GM12878 (cell line): ENCODE measurements at regions not wholly inside any gene's neighbourhood (a gene's known extent, or its start where the extent isn't known, plus 50 kb on each side); places are given as distances from the start of the nearest gene placed in this dataset.
"Not testable (repeated sequence)": the region's sequence is repeated elsewhere in the genome, so short reads cannot be mapped to it uniquely, and the experiment has no call there.

Experiments
- ATAC-seq: fragments of 200-7000 bp; cut with Tn5 transposase; 3 replicates; pipeline ENCODE4 v1.9.1; 2020; ENCODE audit warnings: mild to moderate bottlenecking, moderate library complexity
- BruUV-seq: library from RNA; stranded (reverse); fragments of 400-500 nt; replicated peaks from 2 replicates; lab custom pipeline; 2021; lab: Mats Ljungman, UMichigan
- CTCF ChIA-PET: fragments of 300-600 bp; sonication (Branson Sonifier 250); formaldehyde crosslinking; extraction: SDS; loops from one replicate; lab custom pipeline; 2021; ENCODE audit warnings: inconsistent platforms; lab: Yijun Ruan, JAX
- POLR2A ChIA-PET: fragments of 350-600 bp; formaldehyde crosslinking; extraction: SDS; loops from one replicate; lab custom pipeline; 2021; ENCODE audit warnings: inconsistent platforms; lab: Charles Lee
- RAD21 ChIA-PET: fragments of 300-600 bp; sonication (Branson Sonifier 250); formaldehyde crosslinking; loops from one replicate; lab custom pipeline; 2023; ENCODE audit warnings: antibody characterized with exemption; ENCODE audit not compliant: unreplicated experiment; lab: Charles Lee
- SMC1A ChIA-PET: fragments of 300-600 bp; sonication (Branson Sonifier 250); formaldehyde crosslinking; loops from one replicate; lab custom pipeline; 2023; ENCODE audit not compliant: unreplicated experiment, uncharacterized antibody; lab: Charles Lee
- DNase-seq: peaks from one replicate; pipeline ENCODE4 v3.0.0-alpha.2; 2011; ENCODE audit warnings: low read depth, low spot score
- FAIRE-seq: peaks from 3 replicates; lab custom pipeline; 2011; peaks lifted over from hg19 to GRCh38; lab: Jason Lieb, UNC
- H2AFZ ChIP-seq: 2 replicates; pipeline ENCODE4 v1.6.0; 2011; ENCODE audit warnings: low read depth, low read length, control low read depth; ENCODE audit not compliant: control insufficient read depth
- H3K27ac ChIP-seq: 2 replicates; pipeline ENCODE4 v1.5.1; 2011; ENCODE audit warnings: control low read depth; ENCODE audit not compliant: control insufficient read depth, insufficient read depth
- H3K27me3 ChIP-seq, 2 experiments: replicated peaks in 1 of 2; 2 replicates each; pipeline versions ENCODE4 v1.6.0 to v1.6.1; 2011; ENCODE audit warnings: low read length in 1 of 2; ENCODE audit not compliant: control insufficient read depth in 2 of 2, insufficient read depth in 2 of 2
- H3K36me3 ChIP-seq, 2 experiments: 2 replicates each; pipeline ENCODE4 v1.5.1; 2011; ENCODE audit warnings: low read length in 1 of 2; ENCODE audit not compliant: control insufficient read depth in 2 of 2, insufficient read depth in 2 of 2
- H3K4me1 ChIP-seq: 2 replicates; pipeline ENCODE4 v1.6.1; 2011; ENCODE audit warnings: mild to moderate bottlenecking, low read length, moderate library complexity, mixed read lengths; ENCODE audit not compliant: control insufficient read depth, insufficient read depth
- H3K4me2 ChIP-seq: 2 replicates; pipeline ENCODE4 v1.6.0; 2011; ENCODE audit warnings: control low read depth; ENCODE audit not compliant: control insufficient read depth, insufficient read depth
- H3K4me3 ChIP-seq: fragments of 200-600 bp; sonication (generic); 2 replicates; pipeline ENCODE4 v1.5.1; 2016
- H3K79me2 ChIP-seq: 2 replicates; pipeline ENCODE4 v1.6.0; 2011; ENCODE audit warnings: low read length; ENCODE audit not compliant: control insufficient read depth, insufficient read depth
- H3K9ac ChIP-seq: 2 replicates; pipeline ENCODE4 v1.8.0; 2011; ENCODE audit warnings: low read length, control low read depth, mixed read lengths; ENCODE audit not compliant: control insufficient read depth, insufficient read depth
- H3K9me3 ChIP-seq: replicated peaks from 3 replicates; pipeline ENCODE4 v1.5.1; 2011; ENCODE audit warnings: mild to moderate bottlenecking, low read length; ENCODE audit not compliant: control insufficient read depth, insufficient read depth
- H4K20me1 ChIP-seq: 2 replicates; pipeline ENCODE4 v1.6.0; 2011; ENCODE audit not compliant: control insufficient read depth, insufficient read depth
- ETV6 ChIP-seq, 2 experiments: fragments of 450-650 bp in 1 of 2; IDR thresholded peaks in 1 of 2; conservative IDR thresholded peaks in 1 of 2; 2 replicates each; pipeline ENCODE4 v1.6.1; 2014; ENCODE audit warnings: antibody characterized with exemption in 1 of 2, borderline replicate concordance in 1 of 2, low read depth in 1 of 2, mild to moderate bottlenecking in 1 of 2, moderate library complexity in 1 of 2
- FOXK2 ChIP-seq: fragments of 450-650 bp; IDR thresholded peaks from 2 replicates; pipeline ENCODE4 v1.6.1; 2017; ENCODE audit warnings: mild to moderate bottlenecking, moderate library complexity
- GABPA ChIP-seq: IDR thresholded peaks from 2 replicates; pipeline ENCODE4 v1.6.1; 2014; ENCODE audit warnings: antibody characterized with exemption, low read depth, mild to moderate bottlenecking, inconsistent platforms
- NFYB ChIP-seq: IDR thresholded peaks from 2 replicates; pipeline ENCODE4 v1.6.1; 2011; ENCODE audit warnings: low read depth, mild to moderate bottlenecking, low read length, improper control_type of control experiment, moderate library complexity; ENCODE audit not compliant: insufficient read depth
- SRF ChIP-seq, 2 experiments: IDR thresholded peaks; 2 replicates each; pipeline ENCODE4 v1.6.1; 2011; ENCODE audit warnings: low read depth in 2 of 2, low read length in 2 of 2, mild to moderate bottlenecking in 1 of 2, moderate library complexity in 1 of 2
- SUPT20H ChIP-seq: IDR thresholded peaks from 2 replicates; pipeline ENCODE4 v1.6.1; 2011; ENCODE audit warnings: low read depth, mild to moderate bottlenecking, low read length, moderate library complexity, borderline replicate concordance; ENCODE audit not compliant: control insufficient read depth
- YY1 ChIP-seq: IDR thresholded peaks from 2 replicates; pipeline ENCODE4 v1.6.1; 2011; ENCODE audit warnings: low read depth, mild to moderate bottlenecking, low read length
- ZNF384 ChIP-seq: IDR thresholded peaks from 2 replicates; pipeline ENCODE4 v1.6.1; 2012; ENCODE audit warnings: low read depth, mild to moderate bottlenecking, low read length, improper control_type of control experiment, borderline replicate concordance
- WGBS: methylation state at CpG from one replicate; pipeline ENCODE4 v1.1.6; 2016; ENCODE audit warnings: low lambda C conversion rate; ENCODE audit not compliant: insufficient replicate concordance, insufficient coverage; ENCODE audit errors: missing lambda C conversion rate; 5-methylcytosine and 5-hydroxymethylcytosine counted together
- in situ Hi-C: fragments of 300-500 bp; cut with MboI; formaldehyde crosslinking; loops from 9 replicates; pipeline ENCODE4 v1.14.3; 2018; ENCODE audit warnings: mixed read lengths
- intact Hi-C: fragments of 100-400 bp; cut with micrococcal nuclease; formaldehyde crosslinking; loops from one replicate; pipeline ENCODE4 v1.14.2; 2022; ENCODE audit not compliant: unreplicated experiment

GRCh38 chr3:62951037-62951613, 75.9 kb upstream of the CADPS start (continued):
- TF ChIP-seq SUPT20H (no peak), ZNF384 (no peak), FOXK2 (no peak)

- H3K4me2 ChIP-seq, H3K9ac ChIP-seq, H3K79me2 ChIP-seq, POLR2A ChIA-PET, BruUV-seq, in situ Hi-C loops, H3K36me3 ChIP-seq, H4K20me1 ChIP-seq, H3K9me3 ChIP-seq, DNase-seq, SMC1A ChIA-PET, RAD21 ChIA-PET, intact Hi-C loops, H3K4me1 ChIP-seq, H3K27ac ChIP-seq, H3K27me3 ChIP-seq, H3K4me3 ChIP-seq, ATAC-seq, H2AFZ ChIP-seq, CTCF ChIA-PET, FAIRE-seq: not testable (repeated sequence)
- TF ChIP-seq ETV6 (conservative IDR thresholded peaks at IDR 0.05 in 1 of 2, IDR thresholded peaks at IDR 0.05 in 1 of 2; ENCODE audit: borderline replicate concordance in 1 of 2, low read depth in 1 of 2): 0 out of 4 replicates have a peak, but pooled peaks of 1 of the 2 experiments have one; percentile 22
Measured at GRCh38 chr3:62951880-62952279, 76.7 kb upstream of the CADPS start.

DNA sequence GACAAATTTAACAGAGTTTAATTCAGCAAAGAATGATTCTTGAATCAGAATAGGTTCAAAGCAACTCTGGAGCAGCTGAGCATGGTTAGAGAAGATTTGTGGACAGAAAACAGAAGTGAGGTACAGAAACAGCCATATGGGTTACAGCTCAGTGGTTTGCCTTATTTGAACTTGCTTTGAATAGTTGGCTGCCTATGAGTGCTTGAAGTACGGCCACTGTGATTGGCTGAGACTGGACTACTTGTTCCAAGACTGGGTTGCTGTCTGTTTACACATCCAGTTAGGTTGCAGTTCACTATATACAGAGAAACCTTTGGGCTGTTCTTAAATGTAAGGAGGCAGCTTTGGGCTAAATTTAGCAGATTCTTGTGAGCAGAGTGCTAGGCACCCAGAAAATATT, 79.4 kb upstream of the CADPS start:
- in situ Hi-C loops (no loop called here), intact Hi-C loops (no loop called here)
- 0% methylated on average over 1 of the region's 1 CpG for WGBS
- ATAC-seq: peak; percentile 79
- Histone ChIP-seq H2AFZ (no peak overlapping the region), H3K9ac (no peak overlapping the region), H3K27me3 (no peaks in the 10 kb centered on the region), H3K4me3 (no peak overlapping the region), H3K79me2 (no peaks in the 10 kb centered on the region), H3K4me1 (no peaks in the 10 kb centered on the region), H3K36me3 (no peaks in the 10 kb centered on the region), H3K27ac (no peak overlapping the region), H3K4me2 (no peak overlapping the region), H3K9me3 (no peaks in the 10 kb centered on the region), H4K20me1 (no peaks in the 10 kb centered on the region)
- BruUV-seq: no TSS peak
- SMC1A ChIA-PET: interaction anchor here (1.6 kb wide), 1 partner anchor 9 kb away, joined by 4 read pairs; no protein-coding TSS in a partner anchor
- RAD21 ChIA-PET: no interaction called here
- no peak for FAIRE-seq
- DNase-seq: peak; percentile 1
- TF ChIP-seq YY1: no peak
- TF ChIP-seq GABPA: no peak
- peak; percentile 63 for TF ChIP-seq NFYB
- 0 out of 4 replicates have a peak, but pooled peaks of 1 of the 2 experiments have one; percentile 26 for TF ChIP-seq SRF (IDR thresholded peaks at IDR 0.05; ENCODE audit: low read depth in 2 of 2, low read length in 2 of 2)
- POLR2A ChIA-PET: no interaction called here
- CTCF ChIA-PET: no interaction called here
